SK-N-SH treated with all-trans-retinoic acid at 6 μM for 48 hours (cell line): ENCODE measurements at regions not wholly inside any gene's neighbourhood (a gene's known extent, or its start where the extent isn't known, plus 50 kb on each side); places are given as distances from the start of the nearest gene placed in this dataset.

Experiments used
- ATAC-seq: fragments of 200-7000 bp; cut with Tn5 transposase; 3 replicates; pipeline ENCODE4 v1.9.1; 2020; ENCODE audit warnings: mild to moderate bottlenecking, moderate library complexity
- ARNTL ChIP-seq: fragments of 450-650 bp; formaldehyde crosslinking; IDR thresholded peaks from 2 replicates; pipeline ENCODE4 v1.5.0; 2020; ENCODE audit warnings: low read depth, mild to moderate bottlenecking, moderate library complexity, borderline replicate concordance
- BACH2 ChIP-seq: fragments of 250-450 bp; sonication (Bioruptor Pico); IDR thresholded peaks from 2 replicates; pipeline ENCODE4 v1.9.0; 2021; ENCODE audit warnings: mild to moderate bottlenecking, borderline replicate concordance
- CSDC2 ChIP-seq: fragments of 250-450 bp; sonication (Bioruptor Pico); IDR thresholded peaks from 2 replicates; pipeline ENCODE4 v1.5.0; 2020; ENCODE audit warnings: mild to moderate bottlenecking, moderate library complexity
- GLIS3 ChIP-seq: fragments of 250-450 bp; sonication (Bioruptor Pico); IDR thresholded peaks from 2 replicates; pipeline ENCODE4 v1.5.0; 2020; ENCODE audit warnings: mild to moderate bottlenecking, moderate library complexity
- ISL1 ChIP-seq: fragments of 250-450 bp; sonication (Bioruptor Pico); IDR thresholded peaks from 2 replicates; pipeline ENCODE4 v2.1.2; 2022; ENCODE audit warnings: mild to moderate bottlenecking, moderate library complexity
- OSR1 ChIP-seq: fragments of 250-450 bp; sonication (Bioruptor Pico); IDR thresholded peaks from 2 replicates; pipeline ENCODE4 v1.8.0; 2022; ENCODE audit warnings: moderate library complexity, mild to moderate bottlenecking, inconsistent platforms
- POU6F1 ChIP-seq: fragments of 250-450 bp; sonication (Bioruptor Pico); IDR thresholded peaks from 2 replicates; pipeline ENCODE4 v1.8.0; 2021; ENCODE audit warnings: low read depth, mild to moderate bottlenecking, moderate library complexity, borderline replicate concordance
- PPARA ChIP-seq: fragments of 250-450 bp; sonication (Bioruptor Pico); IDR thresholded peaks from 2 replicates; pipeline ENCODE4 v1.5.0; 2020; ENCODE audit warnings: mild to moderate bottlenecking, borderline replicate concordance
- RARB ChIP-seq: fragments of 250-450 bp; sonication (Bioruptor Pico); IDR thresholded peaks from 2 replicates; pipeline ENCODE4 v1.8.0; 2021; ENCODE audit warnings: mild to moderate bottlenecking, moderate library complexity
- SNAI2 ChIP-seq: fragments of 250-450 bp; sonication (Bioruptor Pico); IDR thresholded peaks from 2 replicates; pipeline ENCODE4 v1.5.0; 2020; ENCODE audit warnings: mild to moderate bottlenecking, moderate library complexity
- TCF4 ChIP-seq: fragments of 250-450 bp; sonication (Bioruptor Pico); IDR thresholded peaks from 2 replicates; pipeline ENCODE4 v1.8.0; 2021; ENCODE audit warnings: mild to moderate bottlenecking, moderate library complexity, borderline replicate concordance
- TOX ChIP-seq: fragments of 250-450 bp; sonication (Bioruptor Pico); IDR thresholded peaks from 2 replicates; pipeline ENCODE4 v1.8.0; 2021; ENCODE audit warnings: mild to moderate bottlenecking, moderate library complexity, borderline replicate concordance
- ZFP3 ChIP-seq: fragments of 250-450 bp; sonication (Bioruptor Pico); IDR thresholded peaks from 2 replicates; pipeline ENCODE4 v1.5.0; 2020; ENCODE audit warnings: mild to moderate bottlenecking, moderate library complexity
- ZFP30 ChIP-seq: fragments of 450-650 bp; formaldehyde crosslinking; IDR thresholded peaks from 2 replicates; pipeline ENCODE4 v1.5.0; 2022; ENCODE audit warnings: mild to moderate bottlenecking, moderate library complexity
- ZNF565 ChIP-seq: fragments of 450-650 bp; formaldehyde crosslinking; conservative IDR thresholded peaks from 2 replicates; pipeline ENCODE4 v1.5.0; 2020; ENCODE audit warnings: low read depth, mild to moderate bottlenecking, moderate library complexity
- ZNF70 ChIP-seq: fragments of 450-650 bp; formaldehyde crosslinking; IDR thresholded peaks from 2 replicates; pipeline ENCODE4 v1.5.0; 2020; ENCODE audit warnings: mild to moderate bottlenecking, moderate library complexity
- ZNF8 ChIP-seq: fragments of 450-650 bp; formaldehyde crosslinking; IDR thresholded peaks from 2 replicates; pipeline ENCODE4 v1.5.0; 2020; ENCODE audit warnings: mild to moderate bottlenecking, moderate library complexity
- TF ChIP-seq, protein P1 (sequence below): fragments of 250-450 bp; sonication (Bioruptor Pico); IDR thresholded peaks from 2 replicates; pipeline ENCODE4 v1.8.0; 2020; ENCODE audit warnings: mild to moderate bottlenecking, moderate library complexity, borderline replicate concordance
- TF ChIP-seq, protein P2 (sequence below): fragments of 250-450 bp; sonication (Bioruptor Pico); IDR thresholded peaks from 2 replicates; pipeline ENCODE4 v1.5.0; 2020; ENCODE audit warnings: mild to moderate bottlenecking, moderate library complexity

DNA sequence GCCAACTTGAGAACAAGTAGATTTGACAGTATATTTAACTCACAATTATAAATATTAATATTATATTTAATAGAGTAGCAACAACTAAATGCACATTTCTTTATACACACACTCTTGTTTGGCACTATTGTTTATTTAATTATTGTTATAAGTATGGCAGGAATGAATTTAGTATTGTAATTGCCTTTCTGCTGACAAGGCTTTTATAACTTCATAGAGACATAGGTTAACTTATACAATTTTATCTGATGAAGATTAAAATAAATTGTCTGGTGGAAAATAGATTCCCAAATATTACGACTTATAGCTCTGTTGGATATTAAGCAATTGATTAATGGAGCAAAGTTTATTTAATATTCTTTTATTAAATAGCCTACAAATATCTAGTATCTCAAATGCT, 347.9 kb upstream of the CDH19 start:
- no peak for ATAC-seq
- TF ChIP-seq ARNTL (CRISPR knock-in tag) = no peak
- TF ChIP-seq CSDC2 (CRISPR knock-in tag) = no peak
- TF ChIP-seq, protein P1, sequence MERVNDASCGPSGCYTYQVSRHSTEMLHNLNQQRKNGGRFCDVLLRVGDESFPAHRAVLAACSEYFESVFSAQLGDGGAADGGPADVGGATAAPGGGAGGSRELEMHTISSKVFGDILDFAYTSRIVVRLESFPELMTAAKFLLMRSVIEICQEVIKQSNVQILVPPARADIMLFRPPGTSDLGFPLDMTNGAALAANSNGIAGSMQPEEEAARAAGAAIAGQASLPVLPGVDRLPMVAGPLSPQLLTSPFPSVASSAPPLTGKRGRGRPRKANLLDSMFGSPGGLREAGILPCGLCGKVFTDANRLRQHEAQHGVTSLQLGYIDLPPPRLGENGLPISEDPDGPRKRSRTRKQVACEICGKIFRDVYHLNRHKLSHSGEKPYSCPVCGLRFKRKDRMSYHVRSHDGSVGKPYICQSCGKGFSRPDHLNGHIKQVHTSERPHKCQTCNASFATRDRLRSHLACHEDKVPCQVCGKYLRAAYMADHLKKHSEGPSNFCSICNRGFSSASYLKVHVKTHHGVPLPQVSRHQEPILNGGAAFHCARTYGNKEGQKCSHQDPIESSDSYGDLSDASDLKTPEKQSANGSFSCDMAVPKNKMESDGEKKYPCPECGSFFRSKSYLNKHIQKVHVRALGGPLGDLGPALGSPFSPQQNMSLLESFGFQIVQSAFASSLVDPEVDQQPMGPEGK = no peak
- no peak for TF ChIP-seq SNAI2 (CRISPR knock-in tag)
- TF ChIP-seq OSR1 = no peak
- no peak for TF ChIP-seq POU6F1 (CRISPR knock-in tag)
- no peak for TF ChIP-seq ZFP3 (CRISPR knock-in tag)
- TF ChIP-seq ZNF565 (CRISPR knock-in tag) = no peak
- TF ChIP-seq ZNF8 (CRISPR knock-in tag) = no peak
- TF ChIP-seq TCF4 (CRISPR knock-in tag) = no peak
- no peak for TF ChIP-seq TOX
- TF ChIP-seq ISL1 = no peak

DNA sequence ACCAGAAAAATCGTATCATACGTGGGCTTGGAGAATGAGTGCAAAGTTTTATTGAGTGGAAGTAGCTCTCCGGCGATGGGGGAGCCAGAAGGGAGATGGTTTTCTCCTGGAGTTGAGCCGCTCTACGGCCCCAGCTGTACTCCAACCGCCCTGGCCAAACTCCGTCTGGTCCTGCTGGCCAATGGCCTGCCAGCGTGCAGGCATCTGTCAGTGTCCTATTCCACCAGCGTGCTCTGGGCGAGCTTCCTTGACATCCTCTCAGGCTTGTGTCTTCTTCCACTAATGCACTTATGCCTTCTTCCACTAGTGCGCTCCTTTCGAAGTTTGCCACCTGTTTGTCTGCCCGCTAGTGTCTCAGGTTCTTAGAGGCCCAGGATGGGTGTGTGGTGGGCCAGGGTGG, 345.5 kb upstream of the CDH19 start:
- no peak for ATAC-seq
- TF ChIP-seq TCF4 (CRISPR knock-in tag) = no peak
- no peak for TF ChIP-seq ZFP30

DNA sequence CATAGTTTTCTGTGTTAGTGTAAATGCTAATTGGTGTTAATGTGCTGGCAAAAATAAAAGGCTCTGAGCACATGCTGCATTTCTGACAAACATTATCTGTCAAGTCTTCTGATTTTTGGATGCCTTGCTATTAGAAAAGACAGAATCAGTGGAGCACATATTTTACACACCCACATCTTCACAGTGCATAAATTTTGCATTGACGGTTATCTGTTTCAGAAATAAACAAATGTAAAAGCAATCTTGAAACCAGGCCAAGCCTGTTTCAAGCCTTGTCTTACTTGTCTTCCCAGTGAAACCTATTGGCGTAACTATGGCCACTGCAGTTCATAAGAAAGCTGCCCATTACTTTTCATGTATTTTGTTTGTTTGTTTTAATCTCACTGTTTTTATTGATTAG, 333.7 kb upstream of the CDH19 start:
- TF ChIP-seq TOX (no peak), ZNF8 (CRISPR knock-in tag) (no peak), RARB (CRISPR knock-in tag) (no peak), CSDC2 (CRISPR knock-in tag) (no peak), TCF4 (CRISPR knock-in tag) (no peak), PPARA (no peak), OSR1 (no peak), GLIS3 (no peak), ISL1 (no peak), ZNF565 (CRISPR knock-in tag) (no peak), SNAI2 (CRISPR knock-in tag) (no peak), ZFP3 (CRISPR knock-in tag) (no peak), BACH2 (CRISPR knock-in tag) (no peak), ARNTL (CRISPR knock-in tag) (no peak)
- TF ChIP-seq, protein P1 = no peak
- no peak for ATAC-seq

DNA sequence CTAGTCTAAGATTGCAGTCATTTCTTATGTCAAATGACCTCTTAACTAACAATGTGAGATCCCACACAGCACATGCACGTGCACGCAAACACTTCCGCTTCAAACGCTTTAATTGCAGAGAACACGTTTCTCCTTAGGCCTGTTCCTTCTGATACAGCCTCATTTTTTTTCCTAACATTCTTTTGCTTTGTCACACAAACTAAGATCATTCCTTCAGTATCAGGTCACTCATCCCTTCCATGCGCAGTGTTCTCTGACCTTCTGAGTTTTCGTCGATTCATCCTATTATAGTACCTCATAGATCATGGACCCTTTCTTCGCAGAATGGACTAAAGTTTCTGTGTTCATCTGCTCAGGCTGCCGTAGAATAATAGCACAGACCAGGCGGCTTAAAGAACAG, 327.1 kb upstream of the CDH19 start:
- TF ChIP-seq ZNF70 (CRISPR knock-in tag) = no peak
- no peak for TF ChIP-seq ISL1
- no peak for TF ChIP-seq POU6F1 (CRISPR knock-in tag)
- TF ChIP-seq BACH2 (CRISPR knock-in tag) = no peak
- TF ChIP-seq TCF4 (CRISPR knock-in tag) = no peak
- TF ChIP-seq RARB (CRISPR knock-in tag) = no peak
- no peak for TF ChIP-seq CSDC2 (CRISPR knock-in tag)
- TF ChIP-seq, protein P2, sequence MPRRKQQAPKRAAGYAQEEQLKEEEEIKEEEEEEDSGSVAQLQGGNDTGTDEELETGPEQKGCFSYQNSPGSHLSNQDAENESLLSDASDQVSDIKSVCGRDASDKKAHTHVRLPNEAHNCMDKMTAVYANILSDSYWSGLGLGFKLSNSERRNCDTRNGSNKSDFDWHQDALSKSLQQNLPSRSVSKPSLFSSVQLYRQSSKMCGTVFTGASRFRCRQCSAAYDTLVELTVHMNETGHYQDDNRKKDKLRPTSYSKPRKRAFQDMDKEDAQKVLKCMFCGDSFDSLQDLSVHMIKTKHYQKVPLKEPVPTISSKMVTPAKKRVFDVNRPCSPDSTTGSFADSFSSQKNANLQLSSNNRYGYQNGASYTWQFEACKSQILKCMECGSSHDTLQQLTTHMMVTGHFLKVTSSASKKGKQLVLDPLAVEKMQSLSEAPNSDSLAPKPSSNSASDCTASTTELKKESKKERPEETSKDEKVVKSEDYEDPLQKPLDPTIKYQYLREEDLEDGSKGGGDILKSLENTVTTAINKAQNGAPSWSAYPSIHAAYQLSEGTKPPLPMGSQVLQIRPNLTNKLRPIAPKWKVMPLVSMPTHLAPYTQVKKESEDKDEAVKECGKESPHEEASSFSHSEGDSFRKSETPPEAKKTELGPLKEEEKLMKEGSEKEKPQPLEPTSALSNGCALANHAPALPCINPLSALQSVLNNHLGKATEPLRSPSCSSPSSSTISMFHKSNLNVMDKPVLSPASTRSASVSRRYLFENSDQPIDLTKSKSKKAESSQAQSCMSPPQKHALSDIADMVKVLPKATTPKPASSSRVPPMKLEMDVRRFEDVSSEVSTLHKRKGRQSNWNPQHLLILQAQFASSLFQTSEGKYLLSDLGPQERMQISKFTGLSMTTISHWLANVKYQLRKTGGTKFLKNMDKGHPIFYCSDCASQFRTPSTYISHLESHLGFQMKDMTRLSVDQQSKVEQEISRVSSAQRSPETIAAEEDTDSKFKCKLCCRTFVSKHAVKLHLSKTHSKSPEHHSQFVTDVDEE (CRISPR knock-in tag) = no peak
- ATAC-seq = no peak
